ENCODE measurements at regions not wholly inside any gene's neighbourhood (a gene's known extent, or its start where the extent isn't known, plus 50 kb on each side); places are given as distances from the start of the nearest gene placed in this dataset.

DNA sequence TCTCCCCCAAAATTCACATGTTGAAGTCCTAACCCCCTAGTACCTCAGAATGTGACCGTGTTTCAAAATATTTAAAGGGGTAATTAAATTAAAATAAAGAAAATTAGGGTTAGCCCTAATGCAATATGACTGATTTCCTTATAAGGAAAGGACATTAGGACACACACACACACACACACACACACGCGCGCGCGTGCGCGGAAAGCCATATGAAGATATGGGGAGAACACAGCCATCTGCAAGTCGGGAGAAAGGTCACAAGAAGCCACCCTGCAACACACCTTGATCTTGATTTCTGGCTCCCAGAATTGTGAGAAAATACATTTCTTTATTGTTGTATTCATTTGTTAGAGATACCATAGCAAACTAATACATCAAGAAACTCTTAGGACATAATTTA, 54.6 kb upstream of the STXBP5L start:
- Histone ChIP-seq H4K20me1 (replicated peaks; ENCODE audit: insufficient read depth) (no peaks in the 10 kb centered on the region), H3K27me3 (ENCODE audit: insufficient read depth) (no peaks in the 10 kb centered on the region), H3K9me2 (ENCODE audit: insufficient read depth) (no peaks in the 10 kb centered on the region), H3K4me3 (no peak overlapping the region), H3F3A (replicated peaks; ENCODE audit: low read depth) (no peaks in the 10 kb centered on the region), H3K79me2 (replicated peaks; ENCODE audit: insufficient read depth) (no peaks in the 10 kb centered on the region), H3K36me3 (ENCODE audit: insufficient read depth) (no peaks in the 10 kb centered on the region), H3K27ac (ENCODE audit: low read depth) (no peak overlapping the region), H3K4me2 (no peak overlapping the region), H2AFZ (no peak overlapping the region), H3K4me1 (ENCODE audit: insufficient read depth) (peaks cover 8% of the 10 kb centered on the region; the same call in 1 of the 2 replicates)
- Mint-ChIP-seq H3K4me3 (no peak overlapping the region), H3K27ac (no peak overlapping the region), H3K27me3 (ENCODE audit: insufficient read depth, low read depth, poor library complexity) (peaks cover 4% of the 10 kb centered on the region), H3K36me3 (ENCODE audit: low read depth) (no peaks in the 10 kb centered on the region), H3K9me3 (no peaks in the 10 kb centered on the region), H3K4me1 (peaks cover 26% of the 10 kb centered on the region)
- no peak for ATAC-seq
- TF ChIP-seq, protein P1, sequence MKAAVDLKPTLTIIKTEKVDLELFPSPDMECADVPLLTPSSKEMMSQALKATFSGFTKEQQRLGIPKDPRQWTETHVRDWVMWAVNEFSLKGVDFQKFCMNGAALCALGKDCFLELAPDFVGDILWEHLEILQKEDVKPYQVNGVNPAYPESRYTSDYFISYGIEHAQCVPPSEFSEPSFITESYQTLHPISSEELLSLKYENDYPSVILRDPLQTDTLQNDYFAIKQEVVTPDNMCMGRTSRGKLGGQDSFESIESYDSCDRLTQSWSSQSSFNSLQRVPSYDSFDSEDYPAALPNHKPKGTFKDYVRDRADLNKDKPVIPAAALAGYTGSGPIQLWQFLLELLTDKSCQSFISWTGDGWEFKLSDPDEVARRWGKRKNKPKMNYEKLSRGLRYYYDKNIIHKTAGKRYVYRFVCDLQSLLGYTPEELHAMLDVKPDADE (IDR thresholded peaks at IDR 0.05) = no peak
- no peak for TF ChIP-seq ZNF331 (CRISPR knock-in tag; IDR thresholded peaks at IDR 0.05; ENCODE audit: low read depth)
- no peak for TF ChIP-seq JUNB (IDR thresholded peaks at IDR 0.05; ENCODE audit: unreplicated experiment)
- TF ChIP-seq ZNF114 (CRISPR knock-in tag; IDR thresholded peaks at IDR 0.05) = no peak
- TF ChIP-seq EZH2 (IDR thresholded peaks at IDR 0.05; ENCODE audit: low read depth, unreplicated experiment) = no peak
- TF ChIP-seq, protein P2, sequence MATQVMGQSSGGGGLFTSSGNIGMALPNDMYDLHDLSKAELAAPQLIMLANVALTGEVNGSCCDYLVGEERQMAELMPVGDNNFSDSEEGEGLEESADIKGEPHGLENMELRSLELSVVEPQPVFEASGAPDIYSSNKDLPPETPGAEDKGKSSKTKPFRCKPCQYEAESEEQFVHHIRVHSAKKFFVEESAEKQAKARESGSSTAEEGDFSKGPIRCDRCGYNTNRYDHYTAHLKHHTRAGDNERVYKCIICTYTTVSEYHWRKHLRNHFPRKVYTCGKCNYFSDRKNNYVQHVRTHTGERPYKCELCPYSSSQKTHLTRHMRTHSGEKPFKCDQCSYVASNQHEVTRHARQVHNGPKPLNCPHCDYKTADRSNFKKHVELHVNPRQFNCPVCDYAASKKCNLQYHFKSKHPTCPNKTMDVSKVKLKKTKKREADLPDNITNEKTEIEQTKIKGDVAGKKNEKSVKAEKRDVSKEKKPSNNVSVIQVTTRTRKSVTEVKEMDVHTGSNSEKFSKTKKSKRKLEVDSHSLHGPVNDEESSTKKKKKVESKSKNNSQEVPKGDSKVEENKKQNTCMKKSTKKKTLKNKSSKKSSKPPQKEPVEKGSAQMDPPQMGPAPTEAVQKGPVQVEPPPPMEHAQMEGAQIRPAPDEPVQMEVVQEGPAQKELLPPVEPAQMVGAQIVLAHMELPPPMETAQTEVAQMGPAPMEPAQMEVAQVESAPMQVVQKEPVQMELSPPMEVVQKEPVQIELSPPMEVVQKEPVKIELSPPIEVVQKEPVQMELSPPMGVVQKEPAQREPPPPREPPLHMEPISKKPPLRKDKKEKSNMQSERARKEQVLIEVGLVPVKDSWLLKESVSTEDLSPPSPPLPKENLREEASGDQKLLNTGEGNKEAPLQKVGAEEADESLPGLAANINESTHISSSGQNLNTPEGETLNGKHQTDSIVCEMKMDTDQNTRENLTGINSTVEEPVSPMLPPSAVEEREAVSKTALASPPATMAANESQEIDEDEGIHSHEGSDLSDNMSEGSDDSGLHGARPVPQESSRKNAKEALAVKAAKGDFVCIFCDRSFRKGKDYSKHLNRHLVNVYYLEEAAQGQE (IDR thresholded peaks at IDR 0.05; ENCODE audit: unreplicated experiment) = no peak
- no peak for TF ChIP-seq STAT1 (IDR thresholded peaks at IDR 0.05; ENCODE audit: unreplicated experiment)
- no peak for TF ChIP-seq CREB1 (CRISPR knock-in tag; IDR thresholded peaks at IDR 0.05; ENCODE audit: low read depth)
- TF ChIP-seq, protein P3, sequence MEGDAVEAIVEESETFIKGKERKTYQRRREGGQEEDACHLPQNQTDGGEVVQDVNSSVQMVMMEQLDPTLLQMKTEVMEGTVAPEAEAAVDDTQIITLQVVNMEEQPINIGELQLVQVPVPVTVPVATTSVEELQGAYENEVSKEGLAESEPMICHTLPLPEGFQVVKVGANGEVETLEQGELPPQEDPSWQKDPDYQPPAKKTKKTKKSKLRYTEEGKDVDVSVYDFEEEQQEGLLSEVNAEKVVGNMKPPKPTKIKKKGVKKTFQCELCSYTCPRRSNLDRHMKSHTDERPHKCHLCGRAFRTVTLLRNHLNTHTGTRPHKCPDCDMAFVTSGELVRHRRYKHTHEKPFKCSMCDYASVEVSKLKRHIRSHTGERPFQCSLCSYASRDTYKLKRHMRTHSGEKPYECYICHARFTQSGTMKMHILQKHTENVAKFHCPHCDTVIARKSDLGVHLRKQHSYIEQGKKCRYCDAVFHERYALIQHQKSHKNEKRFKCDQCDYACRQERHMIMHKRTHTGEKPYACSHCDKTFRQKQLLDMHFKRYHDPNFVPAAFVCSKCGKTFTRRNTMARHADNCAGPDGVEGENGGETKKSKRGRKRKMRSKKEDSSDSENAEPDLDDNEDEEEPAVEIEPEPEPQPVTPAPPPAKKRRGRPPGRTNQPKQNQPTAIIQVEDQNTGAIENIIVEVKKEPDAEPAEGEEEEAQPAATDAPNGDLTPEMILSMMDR (conservative IDR thresholded peaks at IDR 0.05; ENCODE audit: low read depth in 2 of 2) = no peak
- DNase-seq (ENCODE audit: low spot score) = no peak

Measured in GM23338 (cell line).